ENCODE measurements at regions not wholly inside any gene's neighbourhood (a gene's known extent, or its start where the extent isn't known, plus 50 kb on each side); places are given as distances from the start of the nearest gene placed in this dataset.

- Histone ChIP-seq H3K4me3 (no peak overlapping the region), H3K36me3 (no peaks in the 10 kb centered on the region), H3K4me1 (no peaks in the 10 kb centered on the region), H3K27me3 (no peaks in the 10 kb centered on the region), H3K9me3 (peaks cover 0 to 11% (median 0%) of the 10 kb centered on the region in 4 donors), H3K27ac (no peak overlapping the region)
- no peak for DNase-seq (ENCODE audit: low spot score in 2 of 2)
- 53 to 62% methylated on average over 3 of the region's 3 CpGs for WGBS, 2 donors
- TF ChIP-seq EP300 (IDR thresholded peaks at IDR 0.05) (no peak), CTCF (IDR thresholded peaks at IDR 0.05) (no peak), POLR2A (IDR thresholded peaks at IDR 0.05) (no peak)
These were observed 272.3 kb downstream of the PTPRU start for GRCh38 chr1:29508458-29509107.

- no peak for DNase-seq (ENCODE audit: low spot score in 2 of 2)
- TF ChIP-seq EP300 (IDR thresholded peaks at IDR 0.05) (no peak), POLR2A (IDR thresholded peaks at IDR 0.05) (no peak), CTCF (IDR thresholded peaks at IDR 0.05) (no peak)
- Histone ChIP-seq H3K4me3 (no peak overlapping the region), H3K9me3 (peaks cover 0 to 3% (median 0%) of the 10 kb centered on the region in 4 donors), H3K27me3 (no peaks in the 10 kb centered on the region), H3K27ac (no peak overlapping the region), H3K36me3 (no peaks in the 10 kb centered on the region), H3K4me1 (no peaks in the 10 kb centered on the region)
- WGBS, 2 donors, result 71 to 82% methylated on average over 9 to 12 of the region's 12 CpGs
These were observed 270.4 kb downstream of the PTPRU start for GRCh38 chr1:29506678-29507225.

- H3K27me3 ChIP-seq, result no peaks in the 10 kb centered on the region
- no peaks in the 10 kb centered on the region for H3K4me1 ChIP-seq
- H3K4me3 ChIP-seq, result no peak overlapping the region
- H3K9me3 ChIP-seq, result no peaks in the 10 kb centered on the region
- no peak for DNase-seq (ENCODE audit: low spot score in 2 of 2)
- no peak overlapping the region for H3K27ac ChIP-seq
- TF ChIP-seq EP300 (IDR thresholded peaks at IDR 0.05) (no peak), POLR2A (IDR thresholded peaks at IDR 0.05) (no peak), CTCF (IDR thresholded peaks at IDR 0.05) (no peak)
- H3K36me3 ChIP-seq, result no peaks in the 10 kb centered on the region
- 72 to 76% methylated on average over 10 of the region's 10 CpGs for WGBS, 2 donors
These were observed 269.4 kb downstream of the PTPRU start for GRCh38 chr1:29505532-29506220.

- TF ChIP-seq CTCF (IDR thresholded peaks at IDR 0.05) (no peak), POLR2A (IDR thresholded peaks at IDR 0.05) (no peak), EP300 (IDR thresholded peaks at IDR 0.05) (no peak)
- 89% methylated on average over 8 of the region's 8 CpGs for WGBS, 2 donors
- DNase-seq (ENCODE audit: low spot score in 2 of 2), result no peak
- no peaks in the 10 kb centered on the region for H3K36me3 ChIP-seq
- no peaks in the 10 kb centered on the region for H3K9me3 ChIP-seq
- no peaks in the 10 kb centered on the region for H3K4me1 ChIP-seq
- H3K27ac ChIP-seq, result no peak overlapping the region
- H3K4me3 ChIP-seq, result no peak overlapping the region
- H3K27me3 ChIP-seq, result no peaks in the 10 kb centered on the region
These were observed 268.5 kb downstream of the PTPRU start for GRCh38 chr1:29504709-29505410.

GRCh38 chr1:29504196-29504595, 267.9 kb downstream of the PTPRU start:
- H3K36me3 ChIP-seq, result no peaks in the 10 kb centered on the region
- no peaks in the 10 kb centered on the region for H3K9me3 ChIP-seq
- no peak overlapping the region for H3K4me3 ChIP-seq
- no peaks in the 10 kb centered on the region for H3K27me3 ChIP-seq
- no peak overlapping the region for H3K27ac ChIP-seq
- WGBS, 2 donors, result 20 to 24% methylated on average over 4 of the region's 4 CpGs
- no peak for DNase-seq (ENCODE audit: low spot score in 2 of 2)
- TF ChIP-seq POLR2A (IDR thresholded peaks at IDR 0.05) (no peak), EP300 (IDR thresholded peaks at IDR 0.05) (no peak), CTCF (IDR thresholded peaks at IDR 0.05) (no peak)
- H3K4me1 ChIP-seq, result no peaks in the 10 kb centered on the region
